NT2/D1 (cell line): ENCODE measurements at regions not wholly inside any gene's neighbourhood (a gene's known extent, or its start where the extent isn't known, plus 50 kb on each side); places are given as distances from the start of the nearest gene placed in this dataset.

Experiments
- SUZ12 ChIP-seq: IDR thresholded peaks from 2 replicates; pipeline ENCODE4 v1.6.1; 2011; ENCODE audit not compliant: insufficient read length, insufficient read depth; ENCODE audit errors: extremely low read depth
- YY1 ChIP-seq: IDR thresholded peaks from 2 replicates; pipeline ENCODE4 v1.6.1; 2011; ENCODE audit not compliant: insufficient read length, insufficient read depth
- ZNF274 ChIP-seq: IDR thresholded peaks from 2 replicates; pipeline ENCODE4 v1.6.1; 2011; ENCODE audit warnings: mild to moderate bottlenecking, low read depth, low read length

GRCh38 chr14:52185178-52185577, 82.3 kb upstream of the PTGDR start:
- TF ChIP-seq SUZ12, result no peak
- TF ChIP-seq YY1, result no peak
- TF ChIP-seq ZNF274, result no peak
